ENCODE measurements at regions not wholly inside any gene's neighbourhood (a gene's known extent, or its start where the extent isn't known, plus 50 kb on each side); places are given as distances from the start of the nearest gene placed in this dataset.

DNA sequence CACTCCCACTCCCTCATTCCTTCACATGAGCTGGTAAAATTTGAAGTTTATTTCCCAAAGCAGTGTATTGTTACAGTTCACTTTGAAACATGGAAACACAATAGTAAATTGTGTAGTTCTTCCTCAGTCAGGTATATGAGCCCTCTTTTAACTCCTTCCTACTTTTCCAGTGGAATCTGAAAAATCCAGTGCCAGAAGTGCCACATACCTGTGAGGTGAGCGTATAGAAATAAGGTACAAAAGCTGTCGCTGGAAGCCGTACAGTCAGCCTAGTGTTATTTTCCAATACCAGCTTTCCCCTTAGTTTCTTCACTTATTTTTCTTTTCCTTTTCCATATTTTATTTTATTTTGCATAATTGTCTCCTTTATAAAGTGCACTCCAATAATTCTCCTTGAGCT lies 81.7 kb upstream of the CADM2 start:
- no peak for DNase-seq (ENCODE audit: extremely low spot score)
- ChIA-PET CTCF (no interaction called here), POLR2A (no interaction called here)
- TF ChIP-seq, protein P1, sequence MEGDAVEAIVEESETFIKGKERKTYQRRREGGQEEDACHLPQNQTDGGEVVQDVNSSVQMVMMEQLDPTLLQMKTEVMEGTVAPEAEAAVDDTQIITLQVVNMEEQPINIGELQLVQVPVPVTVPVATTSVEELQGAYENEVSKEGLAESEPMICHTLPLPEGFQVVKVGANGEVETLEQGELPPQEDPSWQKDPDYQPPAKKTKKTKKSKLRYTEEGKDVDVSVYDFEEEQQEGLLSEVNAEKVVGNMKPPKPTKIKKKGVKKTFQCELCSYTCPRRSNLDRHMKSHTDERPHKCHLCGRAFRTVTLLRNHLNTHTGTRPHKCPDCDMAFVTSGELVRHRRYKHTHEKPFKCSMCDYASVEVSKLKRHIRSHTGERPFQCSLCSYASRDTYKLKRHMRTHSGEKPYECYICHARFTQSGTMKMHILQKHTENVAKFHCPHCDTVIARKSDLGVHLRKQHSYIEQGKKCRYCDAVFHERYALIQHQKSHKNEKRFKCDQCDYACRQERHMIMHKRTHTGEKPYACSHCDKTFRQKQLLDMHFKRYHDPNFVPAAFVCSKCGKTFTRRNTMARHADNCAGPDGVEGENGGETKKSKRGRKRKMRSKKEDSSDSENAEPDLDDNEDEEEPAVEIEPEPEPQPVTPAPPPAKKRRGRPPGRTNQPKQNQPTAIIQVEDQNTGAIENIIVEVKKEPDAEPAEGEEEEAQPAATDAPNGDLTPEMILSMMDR (IDR thresholded peaks at IDR 0.05; ENCODE audit: control extremely low read depth, extremely low read depth, low read depth, missing control alignments): no peak

GRCh38 chr3:84881288-84881687 lies 77.5 kb upstream of the CADM2 start:
- POLR2A ChIA-PET: no interaction called here
- CTCF ChIA-PET: no interaction called here
- TF ChIP-seq, protein P1 (IDR thresholded peaks at IDR 0.05; ENCODE audit: control extremely low read depth, extremely low read depth, low read depth, missing control alignments): no peak
- no peak for DNase-seq (ENCODE audit: extremely low spot score)

DNA sequence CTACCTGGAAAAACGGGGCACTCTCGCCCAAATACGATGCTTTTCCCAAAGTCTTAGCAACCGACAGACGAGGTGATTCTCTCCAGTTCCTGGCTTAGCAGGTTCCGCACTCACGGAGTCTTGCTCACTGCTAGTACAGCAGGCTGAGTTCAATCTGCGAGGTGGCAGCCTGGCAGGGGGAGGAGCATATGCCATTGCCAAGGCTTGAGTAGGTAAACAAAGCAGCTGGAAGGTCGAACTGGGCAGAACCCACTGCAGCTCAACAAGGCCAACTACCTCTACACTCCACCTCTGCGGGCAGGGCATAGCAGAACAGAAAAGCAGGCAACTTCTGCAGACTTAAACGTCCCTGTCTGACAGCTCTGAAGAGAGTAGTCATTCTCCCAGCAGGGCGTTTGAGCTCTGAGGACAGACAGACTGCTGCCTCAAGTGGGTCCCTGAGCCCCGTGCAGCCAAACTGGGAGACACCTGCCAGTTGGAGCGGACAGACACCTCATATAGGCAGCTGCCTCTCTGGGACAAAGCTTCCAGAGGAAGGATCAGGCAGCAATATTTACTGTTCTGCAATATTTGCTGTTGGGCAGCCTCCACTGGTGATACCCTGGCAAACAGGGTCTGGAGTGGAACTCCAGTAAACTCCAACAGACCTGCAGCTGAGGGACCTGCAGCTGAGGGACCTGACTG lies 73.4 kb upstream of the CADM2 start:
- ChIA-PET CTCF (no interaction called here), POLR2A (no interaction called here)
- TF ChIP-seq, protein P1 (IDR thresholded peaks at IDR 0.05; ENCODE audit: control extremely low read depth, extremely low read depth, low read depth, missing control alignments): no peak
- DNase-seq (ENCODE audit: extremely low spot score): no peak

- CTCF ChIA-PET: no interaction called here
- DNase-seq (ENCODE audit: extremely low spot score): no peak
- TF ChIP-seq, protein P1 (IDR thresholded peaks at IDR 0.05; ENCODE audit: control extremely low read depth, extremely low read depth, low read depth, missing control alignments): no peak
- POLR2A ChIA-PET: no interaction called here
Observed at GRCh38 chr3:84891851-84892250, 66.9 kb upstream of the CADM2 start.

GRCh38 chr3:84893211-84893610 lies 65.6 kb upstream of the CADM2 start:
- POLR2A ChIA-PET: no interaction called here
- TF ChIP-seq, protein P1 (IDR thresholded peaks at IDR 0.05; ENCODE audit: control extremely low read depth, extremely low read depth, low read depth, missing control alignments): no peak
- DNase-seq (ENCODE audit: extremely low spot score): no peak
- CTCF ChIA-PET: no interaction called here

GRCh38 chr3:84904212-84904611 lies 54.6 kb upstream of the CADM2 start:
- POLR2A ChIA-PET: no interaction called here
- CTCF ChIA-PET: no interaction called here

More at GRCh38 chr3:84904212-84904611, 54.6 kb upstream of the CADM2 start:
- no peak for DNase-seq (ENCODE audit: extremely low spot score)
- TF ChIP-seq, protein P1 (IDR thresholded peaks at IDR 0.05; ENCODE audit: control extremely low read depth, extremely low read depth, low read depth, missing control alignments): no peak
